GM19438 (cell line): ENCODE measurements at regions not wholly inside any gene's neighbourhood (a gene's known extent, or its start where the extent isn't known, plus 50 kb on each side); places are given as distances from the start of the nearest gene placed in this dataset.

Source experiments
- ATAC-seq: cut with Tn5 transposase; IDR thresholded peaks from one replicate; pipeline ENCODE4 v1.9.1; 2021; ENCODE audit warnings: low read depth; ENCODE audit not compliant: unreplicated experiment

DNA sequence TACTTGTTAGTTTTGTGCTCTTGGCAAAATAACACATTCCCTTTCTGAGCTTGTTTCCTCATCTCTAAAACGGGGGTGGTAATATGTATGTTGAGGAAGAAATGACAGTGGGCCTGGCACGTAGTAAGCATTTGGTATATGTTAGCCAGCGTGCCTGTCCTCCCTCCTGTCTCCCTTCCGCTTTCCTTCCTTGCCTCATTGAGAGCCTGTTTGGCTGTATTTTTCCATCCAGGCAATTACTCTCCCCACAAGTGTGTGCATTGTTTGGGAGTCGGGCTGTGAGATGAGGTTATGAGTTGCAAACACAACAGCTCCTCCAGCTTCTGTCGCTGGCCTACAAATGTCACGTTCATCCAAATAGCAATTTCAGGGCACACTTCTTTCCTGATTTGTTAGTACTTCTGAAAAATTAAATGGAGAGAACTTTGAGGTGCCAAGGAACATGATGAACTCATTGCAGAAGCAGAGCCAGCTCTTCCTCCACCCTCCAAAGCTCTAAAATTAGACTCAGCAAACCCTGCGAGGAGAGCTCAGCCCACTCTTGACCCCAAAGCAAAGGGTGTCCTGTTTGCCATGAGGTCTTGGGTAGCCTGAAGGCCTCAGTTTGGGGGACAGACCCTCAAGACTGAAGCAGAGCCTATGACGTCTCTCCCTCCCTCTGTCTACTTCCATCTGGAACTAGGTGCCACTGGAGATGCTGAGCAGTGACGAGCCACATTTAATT is 50.7 kb upstream of the TOX2 start:
- ATAC-seq, result no peak

- ATAC-seq, result no peak
These were observed 51.3 kb upstream of the TOX2 start for GRCh38 chr20:43863330-43863729.

GRCh38 chr20:43862438-43862837 is 52.2 kb upstream of the TOX2 start:
- ATAC-seq, result no peak

- no peak for ATAC-seq
These were observed 54.7 kb upstream of the TOX2 start for GRCh38 chr20:43859994-43860393.

DNA sequence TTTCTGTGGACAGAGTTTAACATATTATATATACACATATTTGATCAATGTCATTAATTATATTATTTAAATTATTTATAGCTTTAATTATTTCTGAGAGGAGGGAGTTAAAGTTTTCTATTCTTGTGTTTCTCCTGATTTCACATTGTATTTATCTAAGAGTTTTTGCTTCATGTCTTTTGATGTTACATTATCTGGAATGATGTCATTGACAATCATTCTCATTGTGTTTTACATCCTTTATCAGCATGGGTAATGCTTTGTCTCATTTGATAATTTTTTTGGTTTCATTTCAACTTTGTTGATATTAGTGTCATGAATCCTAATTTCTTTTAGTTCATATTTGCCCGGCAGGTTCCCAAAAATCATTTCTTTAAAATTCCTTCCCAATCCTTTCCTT is 56.7 kb upstream of the TOX2 start:
- no peak for ATAC-seq

GRCh38 chr20:43857127-43857526 is 57.5 kb upstream of the TOX2 start:
- ATAC-seq, result no peak

- no peak for ATAC-seq
These were observed 58.8 kb upstream of the TOX2 start for GRCh38 chr20:43855803-43856202.

DNA sequence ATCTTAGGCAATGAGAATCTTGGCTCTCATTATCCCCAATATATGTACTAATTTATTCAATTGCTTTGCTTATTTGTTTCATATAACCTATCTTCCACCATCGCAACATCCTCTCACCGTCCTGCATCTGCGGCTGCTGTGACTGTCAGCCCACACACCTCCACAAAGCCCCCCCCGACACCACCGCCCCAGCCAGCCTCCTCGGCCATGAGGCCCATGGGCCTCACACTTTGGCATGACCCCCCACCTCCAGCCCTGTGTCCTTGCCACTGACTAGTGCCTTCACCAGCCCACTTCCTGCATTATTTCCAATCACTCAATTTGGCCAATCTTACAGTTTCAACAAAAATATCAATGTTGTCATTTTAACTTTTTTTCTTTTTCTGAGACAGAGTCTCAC is 60.7 kb upstream of the TOX2 start:
- ATAC-seq, result no peak

DNA sequence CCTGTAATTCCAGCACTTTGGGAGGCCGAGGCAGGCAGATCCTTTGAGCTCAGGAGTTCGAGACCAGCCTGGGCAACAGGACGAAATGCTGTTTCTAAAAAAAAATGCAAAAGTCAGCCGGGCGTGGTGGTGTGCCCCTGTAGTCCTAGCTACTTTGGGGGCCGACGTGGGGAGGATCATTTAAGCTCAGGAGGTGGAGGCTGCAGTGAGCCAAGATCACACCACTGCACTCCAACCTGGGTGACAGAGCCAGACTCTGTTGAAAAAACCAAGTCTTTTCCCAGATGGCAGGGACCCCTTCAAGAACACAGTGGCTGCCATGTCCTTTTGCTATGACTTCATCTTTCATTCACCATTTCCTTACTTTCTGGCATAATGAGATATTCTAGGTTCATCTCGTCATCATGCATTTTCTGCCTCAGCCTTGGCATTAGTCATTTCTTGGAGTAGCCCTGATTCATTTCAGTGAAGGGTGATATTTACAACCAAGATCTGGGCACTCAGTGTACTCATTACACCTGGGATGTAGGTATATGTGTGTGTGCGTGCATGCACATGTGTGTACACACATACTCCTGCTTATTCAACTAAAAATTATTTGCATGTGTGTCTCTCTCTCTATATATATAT is 61.4 kb upstream of the TOX2 start:
- ATAC-seq, result no peak

DNA sequence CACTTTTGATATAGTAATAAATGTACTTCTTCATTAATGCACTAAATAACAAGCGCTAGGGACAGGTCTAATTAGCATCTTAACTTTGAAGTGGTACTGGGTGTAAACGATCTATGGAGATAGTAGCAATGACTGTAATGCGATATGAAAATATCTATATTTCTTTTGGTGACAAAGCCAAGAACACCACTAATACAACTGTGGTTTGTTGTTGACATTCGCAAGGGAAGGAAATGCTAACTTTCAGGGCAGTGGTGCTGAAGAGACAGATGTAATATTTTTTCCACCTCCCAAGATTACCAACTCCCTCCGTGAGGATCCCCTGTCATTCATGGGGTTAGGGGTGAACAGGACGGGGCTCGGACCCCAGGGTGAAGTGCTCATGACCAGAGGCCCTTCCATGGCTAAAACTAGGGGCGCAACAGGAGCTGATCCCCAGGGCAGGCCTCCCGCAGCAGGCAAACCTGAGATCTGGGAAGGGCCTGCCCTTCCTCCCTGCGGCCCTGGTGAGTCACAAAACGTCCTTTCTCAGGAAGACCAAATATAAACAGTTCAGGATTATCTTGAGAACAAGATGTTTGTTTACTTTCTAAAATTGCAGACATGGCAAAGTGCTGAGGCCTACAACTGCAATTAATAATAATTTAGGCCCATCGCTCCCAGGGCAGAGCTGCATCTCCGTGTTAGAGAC is 65.0 kb upstream of the TOX2 start:
- ATAC-seq, result no peak

- ATAC-seq, result no peak
These were observed 68.1 kb upstream of the TOX2 start for GRCh38 chr20:43846516-43846905.

DNA sequence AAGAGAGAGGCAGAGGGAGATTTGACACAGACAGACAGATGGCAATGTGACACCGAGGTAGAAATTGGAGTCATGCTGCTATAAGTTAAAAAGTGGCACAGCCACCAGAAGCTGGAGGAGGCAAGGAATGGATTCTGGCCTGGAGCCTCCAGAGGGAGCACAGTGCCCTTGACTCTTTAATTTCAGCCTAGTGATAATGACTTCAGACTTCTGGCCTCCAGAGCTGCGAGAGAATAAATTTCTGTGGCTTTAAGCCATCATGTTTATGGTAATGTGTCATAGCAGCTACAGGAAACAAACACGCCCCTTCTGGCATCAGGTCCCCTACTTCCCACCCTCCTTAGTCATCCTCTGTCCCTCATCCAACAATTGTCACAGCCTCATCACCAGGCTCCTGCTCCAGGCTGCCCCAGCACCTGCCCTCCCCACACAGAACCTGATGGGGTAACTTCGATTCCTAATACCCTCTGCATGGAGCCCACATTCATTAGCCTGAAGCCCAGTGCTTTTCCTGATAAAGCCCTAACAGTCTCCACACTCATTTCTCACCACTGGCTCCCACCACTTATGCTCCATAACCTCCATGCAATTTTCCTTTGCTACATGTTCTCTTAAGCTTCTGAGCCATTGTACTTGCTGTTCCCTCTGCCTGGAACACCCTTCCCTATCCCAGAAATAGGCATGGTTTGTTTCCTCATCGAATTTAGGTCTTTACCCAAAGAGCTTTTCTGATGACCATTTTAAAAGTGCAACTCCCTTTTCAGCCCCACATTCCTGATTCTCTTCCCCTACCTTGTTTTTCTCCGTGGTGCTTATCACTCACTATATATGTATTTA is 69.7 kb upstream of the TOX2 start:
- ATAC-seq, result no peak

GRCh38 chr20:43843965-43844660 is 70.5 kb upstream of the TOX2 start:
- ATAC-seq, result no peak

- no peak for ATAC-seq
These were observed 71.3 kb upstream of the TOX2 start for GRCh38 chr20:43843096-43843964.

GRCh38 chr20:43842126-43843020 is 72.3 kb upstream of the TOX2 start:
- ATAC-seq, result no peak

- no peak for ATAC-seq
These were observed 74.1 kb upstream of the TOX2 start for GRCh38 chr20:43840382-43841070.

DNA sequence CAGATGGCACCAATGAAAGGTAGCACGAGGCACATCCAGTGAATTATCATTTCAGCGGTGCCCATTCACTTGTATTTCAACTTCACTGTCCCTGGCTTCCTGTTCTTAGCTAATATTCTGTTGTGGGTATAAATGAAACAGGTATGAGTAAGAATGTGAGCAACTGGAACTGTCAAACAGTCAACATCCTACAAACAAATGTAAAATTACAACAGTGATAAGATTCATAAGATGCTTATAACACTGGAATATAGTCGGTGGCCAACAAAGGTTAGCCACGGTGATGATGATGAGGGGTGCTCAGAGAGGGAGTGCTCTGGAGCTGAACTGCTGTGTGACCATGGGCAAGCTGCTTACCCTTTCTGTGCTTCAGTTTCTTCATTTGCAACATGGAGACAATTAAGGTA is 74.9 kb upstream of the TOX2 start:
- ATAC-seq, result no peak

DNA sequence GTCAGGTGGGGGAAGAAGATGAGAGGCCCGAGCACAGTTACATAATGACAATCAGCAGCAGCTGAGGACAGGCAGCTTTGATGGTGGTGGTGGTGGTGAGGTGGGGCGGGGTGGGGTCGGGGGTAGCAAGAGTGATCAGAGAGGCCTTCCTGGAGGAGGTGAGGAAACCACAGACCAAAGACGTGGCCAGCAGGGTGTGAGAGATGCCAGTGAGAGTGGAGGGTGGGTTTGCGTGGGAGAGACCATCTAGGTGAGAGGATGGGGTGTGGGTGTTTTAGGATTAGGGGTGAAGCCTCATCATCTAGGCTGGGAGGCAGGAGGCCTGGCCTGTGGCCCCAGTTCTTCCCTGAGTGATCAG is 76.0 kb upstream of the TOX2 start:
- no peak for ATAC-seq
